Natural killer cell (primary cell): ENCODE measurements at regions not wholly inside any gene's neighbourhood (a gene's known extent, or its start where the extent isn't known, plus 50 kb on each side); places are given as distances from the start of the nearest gene placed in this dataset.

Experiments used
- ATAC-seq, 3 donors: fragments of 150-1000 bp in 2 of 3; fragments of 200-7000 bp in 1 of 3; cut with Tn5 transposase; 1 replicate in 1 of 3; 2 replicates in 2 of 3; pipeline ENCODE4 v1.10.0; 2021; ENCODE audit warnings: mild to moderate bottlenecking in 2 of 3, moderate library complexity in 2 of 3
- DNase-seq, 2 donors: peaks; one replicate each; pipeline versions ENCODE4 v3.0.0 to v3.0.0-alpha.2; 2013 to 2021; ENCODE audit warnings: mixed read lengths in 1 of 2
- H3K27ac ChIP-seq: one replicate; pipeline ENCODE4 v1.5.1; 2013; ENCODE audit warnings: mild to moderate bottlenecking, low read length
- H3K27me3 ChIP-seq: one replicate; pipeline ENCODE4 v1.6.1; 2013; ENCODE audit warnings: low read length; ENCODE audit not compliant: control insufficient read depth, insufficient read depth
- H3K36me3 ChIP-seq: one replicate; pipeline ENCODE4 v1.6.1; 2013; ENCODE audit warnings: low read length; ENCODE audit not compliant: control insufficient read depth, insufficient read depth
- H3K4me1 ChIP-seq: one replicate; pipeline ENCODE4 v1.6.1; 2013; ENCODE audit warnings: low read length; ENCODE audit not compliant: control insufficient read depth, insufficient read depth
- H3K4me3 ChIP-seq: one replicate; pipeline ENCODE4 v1.5.1; 2013; ENCODE audit warnings: low read length
- H3K9me3 ChIP-seq: one replicate; pipeline ENCODE4 v1.6.1; 2013; ENCODE audit warnings: low read length; ENCODE audit not compliant: control insufficient read depth, insufficient read depth
- H3K27ac Mint-ChIP-seq, 2 donors: one replicate each; pipeline ENCODE4 v1.8.0; 2022; ENCODE audit warnings: mild to moderate bottlenecking in 2 of 2, mixed read lengths in 2 of 2, moderate library complexity in 1 of 2
- H3K27me3 Mint-ChIP-seq, 2 donors: one replicate each; pipeline ENCODE4 v1.8.0; 2022; ENCODE audit warnings: low read depth in 2 of 2, mixed read lengths in 2 of 2
- H3K36me3 Mint-ChIP-seq: one replicate; pipeline ENCODE4 v1.8.0; 2022; ENCODE audit warnings: mixed read lengths
- H3K4me1 Mint-ChIP-seq, 2 donors: one replicate each; pipeline ENCODE4 v1.8.0; 2022; ENCODE audit warnings: mixed read lengths in 2 of 2
- H3K4me3 Mint-ChIP-seq: one replicate; pipeline ENCODE4 v1.8.0; 2022; ENCODE audit warnings: mild to moderate bottlenecking, moderate library complexity, mixed read lengths
- H3K9me3 Mint-ChIP-seq, 2 donors: one replicate each; pipeline ENCODE4 v1.8.0; 2022; ENCODE audit warnings: mixed read lengths in 2 of 2
- WGBS: methylation state at CpG from one replicate; pipeline ENCODE4 v1.1.7; 2013; ENCODE audit warnings: missing lambda C conversion rate; ENCODE audit not compliant: insufficient coverage; 5-methylcytosine and 5-hydroxymethylcytosine counted together
- intact Hi-C: fragments of 100-400 bp; cut with micrococcal nuclease; formaldehyde crosslinking; loops from one replicate; pipeline ENCODE4 v1.14.2; 2022
- TF ChIP-seq, protein P1 (sequence below): fragments of 200-600 bp; IDR thresholded peaks from one replicate; pipeline ENCODE4 v1.8.0; 2022; ENCODE audit warnings: antibody characterized with exemption

- H3K27me3 Mint-ChIP-seq: no peaks in the 10 kb centered on the region
- no peak overlapping the region for H3K4me3 Mint-ChIP-seq
- peaks cover 5% of the 10 kb centered on the region for H3K9me3 ChIP-seq
- H3K36me3 ChIP-seq: no peaks in the 10 kb centered on the region
- no peak overlapping the region for H3K27ac ChIP-seq
- peaks cover 11 to 16% of the 10 kb centered on the region in 2 donors for H3K9me3 Mint-ChIP-seq
- TF ChIP-seq, protein P1, sequence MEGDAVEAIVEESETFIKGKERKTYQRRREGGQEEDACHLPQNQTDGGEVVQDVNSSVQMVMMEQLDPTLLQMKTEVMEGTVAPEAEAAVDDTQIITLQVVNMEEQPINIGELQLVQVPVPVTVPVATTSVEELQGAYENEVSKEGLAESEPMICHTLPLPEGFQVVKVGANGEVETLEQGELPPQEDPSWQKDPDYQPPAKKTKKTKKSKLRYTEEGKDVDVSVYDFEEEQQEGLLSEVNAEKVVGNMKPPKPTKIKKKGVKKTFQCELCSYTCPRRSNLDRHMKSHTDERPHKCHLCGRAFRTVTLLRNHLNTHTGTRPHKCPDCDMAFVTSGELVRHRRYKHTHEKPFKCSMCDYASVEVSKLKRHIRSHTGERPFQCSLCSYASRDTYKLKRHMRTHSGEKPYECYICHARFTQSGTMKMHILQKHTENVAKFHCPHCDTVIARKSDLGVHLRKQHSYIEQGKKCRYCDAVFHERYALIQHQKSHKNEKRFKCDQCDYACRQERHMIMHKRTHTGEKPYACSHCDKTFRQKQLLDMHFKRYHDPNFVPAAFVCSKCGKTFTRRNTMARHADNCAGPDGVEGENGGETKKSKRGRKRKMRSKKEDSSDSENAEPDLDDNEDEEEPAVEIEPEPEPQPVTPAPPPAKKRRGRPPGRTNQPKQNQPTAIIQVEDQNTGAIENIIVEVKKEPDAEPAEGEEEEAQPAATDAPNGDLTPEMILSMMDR: no peak
- no peak overlapping the region for H3K27ac Mint-ChIP-seq
- H3K36me3 Mint-ChIP-seq: no peaks in the 10 kb centered on the region
- no peaks in the 10 kb centered on the region for H3K4me1 ChIP-seq
- no peak overlapping the region for H3K4me3 ChIP-seq
- no peak for DNase-seq
- no peaks in the 10 kb centered on the region for H3K27me3 ChIP-seq
- no peaks in the 10 kb centered on the region for H3K4me1 Mint-ChIP-seq
- ATAC-seq: no peak
- intact Hi-C loops: no loop called here
Observed at GRCh38 chr2:76446872-76447271, 736.2 kb upstream of the GCFC2 start.

DNA sequence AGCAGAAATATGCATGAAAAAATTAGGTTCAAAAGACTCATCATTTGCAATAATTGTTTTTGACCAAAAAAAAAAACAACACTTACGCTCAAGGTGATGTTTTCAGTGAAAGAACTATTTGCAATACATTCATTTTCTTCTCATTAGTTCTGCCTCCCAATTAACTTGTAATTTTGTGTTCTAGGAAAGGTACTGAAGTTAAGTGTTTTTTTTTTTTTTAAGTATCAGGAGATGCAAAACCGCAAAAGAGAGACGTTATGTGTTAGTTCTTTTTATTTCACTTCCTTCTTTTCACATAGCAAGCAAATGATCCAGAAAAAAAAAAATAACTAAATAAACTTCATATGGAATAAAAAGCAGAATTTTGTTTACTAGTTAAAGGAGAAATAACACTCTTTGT, 735.2 kb upstream of the GCFC2 start:
- peaks cover 11 to 16% of the 10 kb centered on the region in 2 donors for H3K9me3 Mint-ChIP-seq
- H3K27ac Mint-ChIP-seq: no peak overlapping the region
- Histone ChIP-seq H3K27ac (no peak overlapping the region), H3K36me3 (no peaks in the 10 kb centered on the region), H3K27me3 (no peaks in the 10 kb centered on the region), H3K9me3 (peaks cover 5% of the 10 kb centered on the region), H3K4me1 (no peaks in the 10 kb centered on the region), H3K4me3 (no peak overlapping the region)
- no peak overlapping the region for H3K4me3 Mint-ChIP-seq
- H3K4me1 Mint-ChIP-seq: no peaks in the 10 kb centered on the region
- DNase-seq: no peak
- H3K36me3 Mint-ChIP-seq: no peaks in the 10 kb centered on the region
- no peaks in the 10 kb centered on the region for H3K27me3 Mint-ChIP-seq
- TF ChIP-seq, protein P1: no peak
- no CpG with 5 or more reads among the region's 3 CpGs for WGBS
- no peak for ATAC-seq
- intact Hi-C loops: no loop called here

GRCh38 chr2:76444732-76445131, 734.0 kb upstream of the GCFC2 start:
- DNase-seq (no peak), ATAC-seq (no peak)
- 79% methylated on average over 3 of the region's 3 CpGs for WGBS
- intact Hi-C loops: no loop called here
- Mint-ChIP-seq H3K36me3 (no peaks in the 10 kb centered on the region), H3K4me3 (no peak overlapping the region), H3K27me3 (no peaks in the 10 kb centered on the region), H3K9me3 (peaks cover 9 to 18% of the 10 kb centered on the region in 2 donors), H3K4me1 (no peaks in the 10 kb centered on the region), H3K27ac (no peak overlapping the region)
- Histone ChIP-seq H3K27me3 (no peaks in the 10 kb centered on the region), H3K27ac (no peak overlapping the region), H3K4me3 (no peak overlapping the region), H3K4me1 (no peaks in the 10 kb centered on the region), H3K36me3 (no peaks in the 10 kb centered on the region), H3K9me3 (peaks cover 8% of the 10 kb centered on the region)
- TF ChIP-seq, protein P1: no peak

- no peaks in the 10 kb centered on the region for H3K36me3 ChIP-seq
- H3K27ac ChIP-seq: no peak overlapping the region
- 94% methylated on average over 3 of the region's 3 CpGs for WGBS
- Mint-ChIP-seq H3K4me3 (no peak overlapping the region), H3K27me3 (no peaks in the 10 kb centered on the region), H3K9me3 (peaks cover 5 to 11% of the 10 kb centered on the region in 2 donors), H3K4me1 (no peaks in the 10 kb centered on the region), H3K27ac (no peak overlapping the region), H3K36me3 (no peaks in the 10 kb centered on the region)
- H3K4me1 ChIP-seq: no peaks in the 10 kb centered on the region
- H3K4me3 ChIP-seq: no peak overlapping the region
- ATAC-seq: no peak
- H3K27me3 ChIP-seq: no peaks in the 10 kb centered on the region
- intact Hi-C loops: no loop called here
- TF ChIP-seq, protein P1: no peak
- DNase-seq: no peak
- peaks cover 4% of the 10 kb centered on the region for H3K9me3 ChIP-seq
Observed at GRCh38 chr2:76437564-76437963, 726.8 kb upstream of the GCFC2 start.
